ENCODE measurements at regions not wholly inside any gene's neighbourhood (a gene's known extent, or its start where the extent isn't known, plus 50 kb on each side); places are given as distances from the start of the nearest gene placed in this dataset.

DNA sequence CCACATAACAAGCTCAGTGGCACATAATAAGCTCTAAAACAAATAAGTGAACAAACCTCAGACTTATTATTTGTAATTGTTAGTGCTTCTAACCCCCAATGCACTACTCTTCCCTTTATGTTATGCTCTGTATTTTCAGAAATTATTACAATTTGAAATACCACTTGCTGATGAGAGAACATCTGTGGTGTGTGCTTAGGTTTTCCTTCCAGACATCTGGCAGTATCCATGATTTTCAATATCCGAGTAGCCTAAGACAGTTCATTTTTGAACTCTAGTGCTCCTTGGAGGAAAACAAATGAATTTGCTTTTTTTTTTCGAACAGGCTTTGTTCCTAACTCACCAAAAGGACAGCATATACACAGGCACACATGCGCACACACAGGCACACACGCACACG, 278.7 kb upstream of the CLNK start:
- TF ChIP-seq, protein P1, sequence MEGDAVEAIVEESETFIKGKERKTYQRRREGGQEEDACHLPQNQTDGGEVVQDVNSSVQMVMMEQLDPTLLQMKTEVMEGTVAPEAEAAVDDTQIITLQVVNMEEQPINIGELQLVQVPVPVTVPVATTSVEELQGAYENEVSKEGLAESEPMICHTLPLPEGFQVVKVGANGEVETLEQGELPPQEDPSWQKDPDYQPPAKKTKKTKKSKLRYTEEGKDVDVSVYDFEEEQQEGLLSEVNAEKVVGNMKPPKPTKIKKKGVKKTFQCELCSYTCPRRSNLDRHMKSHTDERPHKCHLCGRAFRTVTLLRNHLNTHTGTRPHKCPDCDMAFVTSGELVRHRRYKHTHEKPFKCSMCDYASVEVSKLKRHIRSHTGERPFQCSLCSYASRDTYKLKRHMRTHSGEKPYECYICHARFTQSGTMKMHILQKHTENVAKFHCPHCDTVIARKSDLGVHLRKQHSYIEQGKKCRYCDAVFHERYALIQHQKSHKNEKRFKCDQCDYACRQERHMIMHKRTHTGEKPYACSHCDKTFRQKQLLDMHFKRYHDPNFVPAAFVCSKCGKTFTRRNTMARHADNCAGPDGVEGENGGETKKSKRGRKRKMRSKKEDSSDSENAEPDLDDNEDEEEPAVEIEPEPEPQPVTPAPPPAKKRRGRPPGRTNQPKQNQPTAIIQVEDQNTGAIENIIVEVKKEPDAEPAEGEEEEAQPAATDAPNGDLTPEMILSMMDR (IDR thresholded peaks at IDR 0.05): no peak
- TF ChIP-seq POLR2A (IDR thresholded peaks at IDR 0.05): no peak
- no peaks in the 10 kb centered on the region for H3K36me3 ChIP-seq (replicated peaks in 1 of 2)
- no peak overlapping the region for H3K27ac ChIP-seq
- 81 to 86% (median 85%) methylated on average over 5 of the region's 5 CpGs for WGBS, 4 donors
- H3K9me3 ChIP-seq (replicated peaks in 1 of 3): no peaks in the 10 kb centered on the region
- H3K4me3 ChIP-seq: no peak overlapping the region
- intact Hi-C loops (cut with DNase I): no loop called here
- no peak for DNase-seq
- no peaks in the 10 kb centered on the region for H3K4me1 ChIP-seq (replicated peaks in 1 of 2)
- no peaks in the 10 kb centered on the region for H3K27me3 ChIP-seq

DNA sequence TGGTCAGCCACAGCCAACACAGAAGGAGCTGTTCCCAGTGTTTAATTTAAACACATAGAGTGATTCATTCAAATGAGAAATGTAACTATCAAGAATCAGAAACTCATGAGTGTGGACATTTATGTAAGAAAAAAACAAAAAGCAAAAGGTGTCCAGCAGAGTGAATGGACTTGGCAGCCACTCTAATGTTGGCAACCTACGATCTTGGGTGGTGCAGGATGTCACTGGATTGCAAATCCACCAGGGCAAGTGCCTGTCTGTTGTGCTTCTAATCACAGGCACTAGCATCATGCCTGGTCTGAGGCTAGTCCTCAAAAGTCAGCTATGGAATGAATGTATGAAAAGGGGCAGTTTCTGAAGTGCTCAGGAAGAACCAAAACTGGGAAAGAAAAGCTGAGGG, 277.7 kb upstream of the CLNK start:
- DNase-seq: no peak

DNA sequence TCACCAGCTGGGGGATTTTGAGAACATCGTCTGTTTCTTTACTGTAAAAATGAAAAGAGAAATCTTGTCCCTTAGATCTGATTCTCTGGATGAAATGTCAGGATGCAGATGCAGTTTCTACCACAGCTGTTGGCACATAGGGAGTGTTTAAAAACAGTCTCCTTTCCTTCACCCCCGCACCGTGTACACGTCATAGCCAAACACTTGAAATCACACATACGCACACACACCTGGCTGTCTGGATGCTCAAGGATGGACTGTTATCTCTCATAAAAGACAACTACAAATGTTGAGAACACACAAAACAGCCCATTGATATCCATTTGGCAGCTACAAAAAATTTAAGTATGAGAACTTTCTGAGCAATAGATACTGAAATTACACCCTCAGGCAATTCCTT, 275.8 kb upstream of the CLNK start:
- H3K4me1 ChIP-seq (replicated peaks in 1 of 2): no peaks in the 10 kb centered on the region
- no peaks in the 10 kb centered on the region for H3K27me3 ChIP-seq
- no peaks in the 10 kb centered on the region for H3K9me3 ChIP-seq (replicated peaks in 1 of 3)
- 67 to 85% (median 77%) methylated on average over 5 of the region's 5 CpGs for WGBS, 4 donors
- H3K27ac ChIP-seq: no peak overlapping the region
- TF ChIP-seq, protein P1 (IDR thresholded peaks at IDR 0.05): no peak
- TF ChIP-seq POLR2A (IDR thresholded peaks at IDR 0.05): no peak
- H3K4me3 ChIP-seq: no peak overlapping the region
- no peak for DNase-seq
- intact Hi-C loops (cut with DNase I): no loop called here
- H3K36me3 ChIP-seq (replicated peaks in 1 of 2): no peaks in the 10 kb centered on the region

More for the DNA sequence above, 277.7 kb upstream of the CLNK start:
- 50 to 81% (median 59%) methylated on average over 1 of the region's 1 CpG for WGBS, 4 donors
- H3K27me3 ChIP-seq: no peaks in the 10 kb centered on the region
- no peak overlapping the region for H3K4me3 ChIP-seq
- no peaks in the 10 kb centered on the region for H3K4me1 ChIP-seq (replicated peaks in 1 of 2)
- intact Hi-C loops (cut with DNase I): no loop called here
- TF ChIP-seq POLR2A (IDR thresholded peaks at IDR 0.05): no peak
- TF ChIP-seq, protein P1 (IDR thresholded peaks at IDR 0.05): no peak
- H3K36me3 ChIP-seq (replicated peaks in 1 of 2): no peaks in the 10 kb centered on the region
- H3K9me3 ChIP-seq (replicated peaks in 1 of 3): no peaks in the 10 kb centered on the region
- no peak overlapping the region for H3K27ac ChIP-seq

DNA sequence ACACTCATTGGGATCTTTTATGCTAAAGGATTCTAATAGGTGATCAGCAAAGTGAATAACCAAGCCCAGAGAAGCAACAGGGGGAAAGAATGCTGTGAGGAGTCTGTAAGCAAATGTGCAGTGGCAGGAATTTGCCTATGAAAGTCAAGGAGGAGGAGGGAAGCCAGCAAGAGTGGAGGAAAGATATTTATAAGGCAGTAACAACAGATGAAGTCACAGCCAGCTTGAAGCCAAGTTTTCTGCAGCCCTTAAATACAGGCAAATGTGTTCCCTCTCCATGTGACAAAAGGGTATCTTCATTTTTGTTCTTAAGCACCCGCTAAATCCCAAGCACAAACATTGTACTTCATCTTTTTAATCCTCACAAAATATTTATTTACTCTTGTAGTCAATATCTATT, 275.0 kb upstream of the CLNK start:
- Histone ChIP-seq H3K36me3 (replicated peaks in 1 of 2) (no peaks in the 10 kb centered on the region), H3K27ac (no peak overlapping the region), H3K27me3 (no peaks in the 10 kb centered on the region), H3K4me1 (replicated peaks in 1 of 2) (no peaks in the 10 kb centered on the region), H3K9me3 (replicated peaks in 1 of 3) (no peaks in the 10 kb centered on the region), H3K4me3 (no peak overlapping the region)
- TF ChIP-seq, protein P1 (IDR thresholded peaks at IDR 0.05): no peak
- no peak for TF ChIP-seq POLR2A (IDR thresholded peaks at IDR 0.05)
- 52 to 71% (median 65%) methylated on average over 1 of the region's 1 CpG for WGBS, 4 donors
- no peak for DNase-seq
- intact Hi-C loops (cut with DNase I): no loop called here

All from adrenal gland (tissue), 9 donors.